Sigmoid colon (tissue), 6 donors: ENCODE measurements at regions not wholly inside any gene's neighbourhood (a gene's known extent, or its start where the extent isn't known, plus 50 kb on each side); places are given as distances from the start of the nearest gene placed in this dataset.

Experiments used
- DNase-seq: peaks from one replicate; pipeline ENCODE4 v3.0.0-alpha.2; 2019
- H3K27ac ChIP-seq, 4 donors: fragments of 200-600 bp; sonication (generic); one replicate each; pipeline ENCODE4 v1.5.1; 2016 to 2019; ENCODE audit warnings: mild to moderate bottlenecking in 1 of 4
- H3K27me3 ChIP-seq, 3 donors: fragments of 200-600 bp; sonication (generic); one replicate each; pipeline ENCODE4 v1.5.1; 2019; ENCODE audit warnings: mild to moderate bottlenecking in 1 of 3
- H3K36me3 ChIP-seq, 4 donors: fragments of 200-600 bp; sonication (generic); one replicate each; pipeline ENCODE4 v1.5.1; 2016 to 2019
- H3K4me1 ChIP-seq, 4 donors: fragments of 200-600 bp; sonication (generic); one replicate each; pipeline ENCODE4 v1.5.1; 2017 to 2019
- H3K4me3 ChIP-seq, 4 donors: fragments of 200-600 bp; sonication (generic); one replicate each; pipeline ENCODE4 v1.5.1; 2017 to 2019; ENCODE audit warnings: mild to moderate bottlenecking in 2 of 4, moderate library complexity in 1 of 4
- H3K9me3 ChIP-seq, 4 donors: fragments of 200-600 bp in 3 of 4; sonication (generic) in 3 of 4; one replicate each; pipeline versions ENCODE4 v1.5.1 to v1.6.1; 2013 to 2019
- EP300 ChIP-seq, 4 donors: sonication (generic); formaldehyde crosslinking; IDR thresholded peaks; one replicate each; pipeline ENCODE4 v1.6.1; 2017; ENCODE audit warnings: antibody characterized with exemption in 4 of 4
- POLR2A ChIP-seq, 2 donors: fragments of 450-650 bp; IDR thresholded peaks; one replicate each; pipeline ENCODE4 v1.6.1; 2016; ENCODE audit warnings: antibody characterized with exemption in 2 of 2, mild to moderate bottlenecking in 2 of 2, moderate library complexity in 2 of 2
- POLR2AphosphoS5 ChIP-seq, 4 donors: sonication (generic); formaldehyde crosslinking; IDR thresholded peaks; one replicate each; pipeline ENCODE4 v1.6.1; 2017; ENCODE audit warnings: antibody characterized with exemption in 4 of 4
- WGBS, 2 donors: extraction: QIAGEN DNeasy Blood & Tissue Kit; methylation state at CpG; one replicate each; pipeline ENCODE4 v1.1.7; 2013; 5-methylcytosine and 5-hydroxymethylcytosine counted together
- intact Hi-C: fragments of 100-400 bp; cut with DNase I; formaldehyde crosslinking; loops from one replicate; pipeline ENCODE4 v1.15.1; 2023
- TF ChIP-seq, protein P1 (sequence below), 4 experiments: fragments of 450-650 bp in 3 of 4; fragments of 200-600 bp in 1 of 4; IDR thresholded peaks; one replicate each; pipeline ENCODE4 v1.5.1; 2016 to 2019; ENCODE audit warnings: antibody characterized with exemption in 4 of 4, mild to moderate bottlenecking in 3 of 4, moderate library complexity in 2 of 4
- donor health status: healthy with polysubstance abuse.
- donor health status: healthy.

DNA sequence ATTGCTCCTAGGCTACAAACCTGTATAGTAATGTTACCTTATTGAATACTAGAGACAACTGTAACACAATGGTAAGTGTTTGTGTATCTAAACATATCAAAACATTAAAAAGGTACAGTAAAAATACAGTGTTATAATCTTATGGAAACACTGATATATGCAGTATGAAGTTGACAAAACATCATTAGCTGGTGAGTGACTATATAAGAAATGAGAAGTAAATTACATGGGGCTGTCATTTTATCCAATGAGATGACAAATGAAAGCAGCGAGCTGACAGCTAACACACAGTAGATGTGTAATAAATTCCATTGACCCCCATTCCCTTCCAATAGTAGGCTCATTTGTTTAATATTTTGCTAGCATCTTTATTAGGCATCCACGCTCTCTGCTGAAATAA, 198.1 kb upstream of the GHITM start:
- WGBS, 2 donors = 77 to 86% methylated on average over 2 of the region's 2 CpGs

DNA sequence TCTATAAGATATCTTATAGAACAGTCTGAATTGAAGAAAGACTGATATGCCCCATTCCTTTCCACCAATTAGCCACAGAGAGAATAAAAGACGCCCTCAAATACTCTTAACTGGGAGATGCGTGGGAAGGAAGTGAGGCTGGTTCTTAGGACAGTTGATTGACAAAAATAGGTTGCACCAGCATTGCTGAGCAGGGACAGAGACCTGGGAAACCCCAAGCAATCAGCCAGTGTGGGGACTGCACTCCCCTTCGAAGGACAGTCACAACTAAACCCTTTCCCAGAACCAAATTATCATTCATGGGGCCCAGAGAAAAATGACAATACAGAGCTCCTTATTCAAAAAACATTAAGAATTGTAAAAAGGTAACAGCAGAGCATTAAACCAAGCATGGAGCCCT, 196.9 kb upstream of the GHITM start:
- intact Hi-C loops = no loop called here
- Histone ChIP-seq H3K27me3 (no peaks in the 10 kb centered on the region), H3K27ac (no peak overlapping the region), H3K4me3 (no peak overlapping the region), H3K9me3 (no peaks in the 10 kb centered on the region), H3K4me1 (no peaks in the 10 kb centered on the region), H3K36me3 (no peaks in the 10 kb centered on the region)
- TF ChIP-seq EP300 (IDR thresholded peaks at IDR 0.05) (no peak), POLR2AphosphoS5 (IDR thresholded peaks at IDR 0.05) (no peak), POLR2A (IDR thresholded peaks at IDR 0.05) (no peak)
- TF ChIP-seq, protein P1, sequence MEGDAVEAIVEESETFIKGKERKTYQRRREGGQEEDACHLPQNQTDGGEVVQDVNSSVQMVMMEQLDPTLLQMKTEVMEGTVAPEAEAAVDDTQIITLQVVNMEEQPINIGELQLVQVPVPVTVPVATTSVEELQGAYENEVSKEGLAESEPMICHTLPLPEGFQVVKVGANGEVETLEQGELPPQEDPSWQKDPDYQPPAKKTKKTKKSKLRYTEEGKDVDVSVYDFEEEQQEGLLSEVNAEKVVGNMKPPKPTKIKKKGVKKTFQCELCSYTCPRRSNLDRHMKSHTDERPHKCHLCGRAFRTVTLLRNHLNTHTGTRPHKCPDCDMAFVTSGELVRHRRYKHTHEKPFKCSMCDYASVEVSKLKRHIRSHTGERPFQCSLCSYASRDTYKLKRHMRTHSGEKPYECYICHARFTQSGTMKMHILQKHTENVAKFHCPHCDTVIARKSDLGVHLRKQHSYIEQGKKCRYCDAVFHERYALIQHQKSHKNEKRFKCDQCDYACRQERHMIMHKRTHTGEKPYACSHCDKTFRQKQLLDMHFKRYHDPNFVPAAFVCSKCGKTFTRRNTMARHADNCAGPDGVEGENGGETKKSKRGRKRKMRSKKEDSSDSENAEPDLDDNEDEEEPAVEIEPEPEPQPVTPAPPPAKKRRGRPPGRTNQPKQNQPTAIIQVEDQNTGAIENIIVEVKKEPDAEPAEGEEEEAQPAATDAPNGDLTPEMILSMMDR (IDR thresholded peaks at IDR 0.05) = no peak
- DNase-seq = no peak
- 92 to 95% methylated on average over 3 of the region's 3 CpGs for WGBS, 2 donors

More for the DNA sequence above, 198.1 kb upstream of the GHITM start:
- no peak overlapping the region for H3K4me3 ChIP-seq
- no peak for DNase-seq
- H3K27ac ChIP-seq = no peak overlapping the region
- no peaks in the 10 kb centered on the region for H3K4me1 ChIP-seq
- H3K9me3 ChIP-seq = no peaks in the 10 kb centered on the region
- intact Hi-C loops = no loop called here
- TF ChIP-seq, protein P1 (IDR thresholded peaks at IDR 0.05) = no peak
- H3K36me3 ChIP-seq = no peaks in the 10 kb centered on the region
- no peaks in the 10 kb centered on the region for H3K27me3 ChIP-seq

DNA sequence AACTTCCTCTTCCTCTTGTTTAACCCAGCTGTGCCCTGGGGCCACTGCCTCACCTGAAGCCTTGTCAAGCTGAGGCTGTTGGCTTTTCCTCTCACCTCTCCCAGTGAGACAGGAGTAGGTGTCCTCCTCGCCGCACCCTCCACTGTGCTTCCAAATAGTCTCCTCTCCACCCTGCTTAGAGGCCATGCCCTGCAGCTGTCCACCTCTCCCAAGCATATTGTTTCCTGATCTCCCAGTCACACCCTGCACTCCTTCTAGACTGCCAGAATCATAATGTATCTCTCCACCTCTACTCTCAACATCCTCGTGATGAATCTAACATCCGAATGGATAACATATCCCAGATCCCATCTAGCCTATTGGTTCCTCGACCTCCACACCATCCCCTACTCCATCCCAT, 196.3 kb upstream of the GHITM start:
- Histone ChIP-seq H3K36me3 (no peaks in the 10 kb centered on the region), H3K27ac (no peak overlapping the region), H3K27me3 (no peaks in the 10 kb centered on the region), H3K9me3 (no peaks in the 10 kb centered on the region), H3K4me1 (no peaks in the 10 kb centered on the region), H3K4me3 (no peak overlapping the region)
- no peak for DNase-seq
- TF ChIP-seq, protein P1 (IDR thresholded peaks at IDR 0.05) = no peak
- no peak for TF ChIP-seq POLR2AphosphoS5 (IDR thresholded peaks at IDR 0.05)
- no peak for TF ChIP-seq EP300 (IDR thresholded peaks at IDR 0.05)
- no peak for TF ChIP-seq POLR2A (IDR thresholded peaks at IDR 0.05)
- intact Hi-C loops = no loop called here
- 71 to 87% methylated on average over 5 of the region's 5 CpGs for WGBS, 2 donors

DNA sequence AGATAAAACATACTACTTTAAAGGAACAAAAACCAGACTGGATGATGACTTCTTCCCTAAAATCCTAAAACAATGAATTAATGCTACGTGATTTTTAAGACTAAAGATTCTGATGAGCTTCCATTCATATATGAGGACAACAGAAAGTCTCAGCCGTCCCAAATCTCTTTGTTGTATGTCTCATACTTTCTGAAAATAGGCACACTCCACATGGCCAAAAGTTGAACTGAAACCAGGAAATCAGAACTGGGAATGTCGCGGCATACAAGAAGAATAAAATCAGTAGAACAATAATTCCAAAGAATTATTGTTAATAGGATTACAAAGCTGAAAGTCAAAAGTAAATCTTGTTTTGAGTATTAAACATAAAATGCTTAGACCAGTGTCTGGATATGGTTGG, 195.4 kb upstream of the GHITM start:
- WGBS, 2 donors = 79 to 88% methylated on average over 4 of the region's 4 CpGs
- Histone ChIP-seq H3K27ac (no peak overlapping the region), H3K4me3 (no peak overlapping the region), H3K4me1 (no peaks in the 10 kb centered on the region), H3K9me3 (no peaks in the 10 kb centered on the region), H3K27me3 (no peaks in the 10 kb centered on the region), H3K36me3 (no peaks in the 10 kb centered on the region)
- intact Hi-C loops = no loop called here
- no peak for DNase-seq
- no peak for TF ChIP-seq EP300 (IDR thresholded peaks at IDR 0.05)
- TF ChIP-seq, protein P1 (IDR thresholded peaks at IDR 0.05) = no peak
- no peak for TF ChIP-seq POLR2A (IDR thresholded peaks at IDR 0.05)
- TF ChIP-seq POLR2AphosphoS5 (IDR thresholded peaks at IDR 0.05) = no peak

DNA sequence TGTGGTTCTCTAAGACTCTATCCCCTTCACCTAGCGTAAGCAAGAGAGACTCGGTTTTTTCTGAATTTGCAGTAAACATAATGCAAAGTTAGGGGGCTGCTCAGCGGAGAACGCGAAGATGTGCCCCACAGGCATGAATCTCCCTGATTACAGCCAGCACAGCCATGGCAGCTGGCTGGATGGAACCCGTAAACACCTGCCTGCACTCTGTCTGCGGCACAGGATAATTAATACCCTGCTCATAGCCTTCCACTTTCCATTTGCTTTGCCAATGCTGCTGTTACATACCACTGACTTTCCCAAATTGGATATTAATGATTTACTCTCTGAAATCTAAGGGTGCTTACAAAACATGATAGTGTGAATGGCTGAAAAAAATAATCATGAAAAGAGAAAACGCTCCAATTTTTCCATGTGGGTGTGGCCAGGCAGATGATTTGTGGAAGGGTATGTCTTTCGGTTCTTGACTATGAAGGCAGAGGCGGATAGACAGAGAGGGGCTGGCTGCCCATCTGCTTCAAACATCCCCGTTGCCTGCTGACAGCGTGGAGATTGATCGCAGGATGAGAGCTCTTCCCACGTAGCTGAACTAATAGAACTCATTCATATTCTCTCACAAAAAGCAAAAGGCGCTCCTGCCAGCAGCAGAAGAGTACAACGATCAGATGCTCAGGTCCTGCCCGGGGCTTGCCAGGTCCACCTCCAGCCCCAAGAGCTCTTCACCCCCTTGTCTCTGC, 193.2 kb upstream of the GHITM start:
- no peak for DNase-seq
- no peak overlapping the region for H3K27ac ChIP-seq
- H3K4me3 ChIP-seq = no peak overlapping the region
- no peaks in the 10 kb centered on the region for H3K27me3 ChIP-seq
- H3K9me3 ChIP-seq = no peaks in the 10 kb centered on the region
- 82 to 90% methylated on average over 17 of the region's 17 CpGs for WGBS, 2 donors
- no peaks in the 10 kb centered on the region for H3K36me3 ChIP-seq
- TF ChIP-seq EP300 (IDR thresholded peaks at IDR 0.05) = no peak
- H3K4me1 ChIP-seq = no peaks in the 10 kb centered on the region
- intact Hi-C loops = no loop called here
